ENCODE measurements at regions not wholly inside any gene's neighbourhood (a gene's known extent, or its start where the extent isn't known, plus 50 kb on each side); places are given as distances from the start of the nearest gene placed in this dataset.

- TF ChIP-seq, protein P1, sequence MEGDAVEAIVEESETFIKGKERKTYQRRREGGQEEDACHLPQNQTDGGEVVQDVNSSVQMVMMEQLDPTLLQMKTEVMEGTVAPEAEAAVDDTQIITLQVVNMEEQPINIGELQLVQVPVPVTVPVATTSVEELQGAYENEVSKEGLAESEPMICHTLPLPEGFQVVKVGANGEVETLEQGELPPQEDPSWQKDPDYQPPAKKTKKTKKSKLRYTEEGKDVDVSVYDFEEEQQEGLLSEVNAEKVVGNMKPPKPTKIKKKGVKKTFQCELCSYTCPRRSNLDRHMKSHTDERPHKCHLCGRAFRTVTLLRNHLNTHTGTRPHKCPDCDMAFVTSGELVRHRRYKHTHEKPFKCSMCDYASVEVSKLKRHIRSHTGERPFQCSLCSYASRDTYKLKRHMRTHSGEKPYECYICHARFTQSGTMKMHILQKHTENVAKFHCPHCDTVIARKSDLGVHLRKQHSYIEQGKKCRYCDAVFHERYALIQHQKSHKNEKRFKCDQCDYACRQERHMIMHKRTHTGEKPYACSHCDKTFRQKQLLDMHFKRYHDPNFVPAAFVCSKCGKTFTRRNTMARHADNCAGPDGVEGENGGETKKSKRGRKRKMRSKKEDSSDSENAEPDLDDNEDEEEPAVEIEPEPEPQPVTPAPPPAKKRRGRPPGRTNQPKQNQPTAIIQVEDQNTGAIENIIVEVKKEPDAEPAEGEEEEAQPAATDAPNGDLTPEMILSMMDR (IDR thresholded peaks at IDR 0.05): no peak
- TF ChIP-seq POLR2A (IDR thresholded peaks at IDR 0.05): no peak
Observed at GRCh38 chr6:105789935-105790334, 296.2 kb upstream of the PRDM1 start.

All from body of pancreas (tissue), 4 donors.